ENCODE measurements at regions not wholly inside any gene's neighbourhood (a gene's known extent, or its start where the extent isn't known, plus 50 kb on each side); places are given as distances from the start of the nearest gene placed in this dataset.

GRCh38 chr10:111756217-111757061 lies 427.1 kb downstream of the GPAM start:
- H3K27me3 ChIP-seq (ENCODE audit: control insufficient read depth, insufficient read depth, low read length), result no peaks in the 10 kb centered on the region
- no peak overlapping the region for H3K27ac Mint-ChIP-seq
- no peak overlapping the region for H3K4me3 Mint-ChIP-seq
- H3K4me3 ChIP-seq (ENCODE audit: low read length), result no peak overlapping the region
- 38% methylated on average over 13 of the region's 14 CpGs for WGBS (ENCODE audit: insufficient coverage)
- no peak for ATAC-seq
- intact Hi-C loops (cut with micrococcal nuclease), result no loop called here
- no peaks in the 10 kb centered on the region for H3K9me3 ChIP-seq (ENCODE audit: control insufficient read depth, insufficient read depth, low read length)
- H3K9me3 Mint-ChIP-seq, result peaks cover 4 to 5% of the 10 kb centered on the region in 2 donors
- TF ChIP-seq CTCF (IDR thresholded peaks at IDR 0.05), result no peak
- H3K27me3 Mint-ChIP-seq (ENCODE audit: low read depth in 2 of 2), result no peaks in the 10 kb centered on the region
- no peaks in the 10 kb centered on the region for H3K4me1 ChIP-seq (ENCODE audit: control insufficient read depth, insufficient read depth, low read length)
- H3K4me1 Mint-ChIP-seq, result no peaks in the 10 kb centered on the region
- H3K36me3 Mint-ChIP-seq, result no peaks in the 10 kb centered on the region
- H3K27ac ChIP-seq (ENCODE audit: low read length), result no peak overlapping the region
- H3K36me3 ChIP-seq (ENCODE audit: control insufficient read depth, insufficient read depth, low read length), result no peaks in the 10 kb centered on the region
- peak in 1 of 2 donors; percentile 10 for DNase-seq

GRCh38 chr10:111758593-111758992 lies 425.0 kb downstream of the GPAM start:
- WGBS (ENCODE audit: insufficient coverage), result 67% methylated on average over 2 of the region's 3 CpGs
- ATAC-seq, result no peak
- Mint-ChIP-seq H3K27ac (no peak overlapping the region), H3K9me3 (peaks cover 4 to 5% of the 10 kb centered on the region in 2 donors), H3K36me3 (no peaks in the 10 kb centered on the region), H3K4me3 (no peak overlapping the region), H3K4me1 (no peaks in the 10 kb centered on the region), H3K27me3 (ENCODE audit: low read depth in 2 of 2) (no peaks in the 10 kb centered on the region)
- no peaks in the 10 kb centered on the region for H3K27me3 ChIP-seq (ENCODE audit: control insufficient read depth, insufficient read depth, low read length)
- DNase-seq, result no peak
- intact Hi-C loops (cut with micrococcal nuclease), result no loop called here
- H3K4me1 ChIP-seq (ENCODE audit: control insufficient read depth, insufficient read depth, low read length), result no peaks in the 10 kb centered on the region
- H3K27ac ChIP-seq (ENCODE audit: low read length), result no peak overlapping the region
- no peaks in the 10 kb centered on the region for H3K9me3 ChIP-seq (ENCODE audit: control insufficient read depth, insufficient read depth, low read length)
- TF ChIP-seq CTCF (IDR thresholded peaks at IDR 0.05), result no peak
- no peak overlapping the region for H3K4me3 ChIP-seq (ENCODE audit: low read length)
- no peaks in the 10 kb centered on the region for H3K36me3 ChIP-seq (ENCODE audit: control insufficient read depth, insufficient read depth, low read length)

DNA sequence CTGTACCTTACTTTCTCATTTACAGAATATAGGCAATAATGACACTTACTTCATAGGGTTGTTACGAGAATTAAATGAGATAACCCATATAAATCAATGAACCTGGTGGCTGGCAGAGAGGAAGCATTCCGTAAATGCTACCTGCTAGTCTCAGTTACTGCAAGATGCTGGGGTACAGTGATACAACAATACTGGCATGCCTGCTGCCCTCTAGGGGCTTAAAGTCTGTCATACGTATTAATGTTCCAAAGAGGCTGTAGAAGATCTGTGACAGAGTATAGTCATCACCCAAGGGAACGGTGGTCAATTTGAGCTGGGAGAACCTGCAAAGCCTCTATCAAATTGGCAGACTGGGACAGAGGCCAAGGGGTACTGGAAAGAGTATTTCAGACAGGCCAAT lies 421.5 kb downstream of the GPAM start:
- Mint-ChIP-seq H3K9me3 (peaks cover 4 to 5% of the 10 kb centered on the region in 2 donors), H3K4me3 (no peak overlapping the region), H3K36me3 (no peaks in the 10 kb centered on the region), H3K4me1 (no peaks in the 10 kb centered on the region), H3K27me3 (ENCODE audit: low read depth in 2 of 2) (no peaks in the 10 kb centered on the region), H3K27ac (no peak overlapping the region)
- DNase-seq, result no peak
- Histone ChIP-seq H3K9me3 (ENCODE audit: control insufficient read depth, insufficient read depth, low read length) (no peaks in the 10 kb centered on the region), H3K4me3 (ENCODE audit: low read length) (no peak overlapping the region), H3K27ac (ENCODE audit: low read length) (no peak overlapping the region), H3K36me3 (ENCODE audit: control insufficient read depth, insufficient read depth, low read length) (no peaks in the 10 kb centered on the region), H3K4me1 (ENCODE audit: control insufficient read depth, insufficient read depth, low read length) (no peaks in the 10 kb centered on the region), H3K27me3 (ENCODE audit: control insufficient read depth, insufficient read depth, low read length) (no peaks in the 10 kb centered on the region)
- no peak for TF ChIP-seq CTCF (IDR thresholded peaks at IDR 0.05)
- WGBS (ENCODE audit: insufficient coverage), result 91% methylated on average over 4 of the region's 4 CpGs
- intact Hi-C loops (cut with micrococcal nuclease), result no loop called here
- ATAC-seq, result no peak

DNA sequence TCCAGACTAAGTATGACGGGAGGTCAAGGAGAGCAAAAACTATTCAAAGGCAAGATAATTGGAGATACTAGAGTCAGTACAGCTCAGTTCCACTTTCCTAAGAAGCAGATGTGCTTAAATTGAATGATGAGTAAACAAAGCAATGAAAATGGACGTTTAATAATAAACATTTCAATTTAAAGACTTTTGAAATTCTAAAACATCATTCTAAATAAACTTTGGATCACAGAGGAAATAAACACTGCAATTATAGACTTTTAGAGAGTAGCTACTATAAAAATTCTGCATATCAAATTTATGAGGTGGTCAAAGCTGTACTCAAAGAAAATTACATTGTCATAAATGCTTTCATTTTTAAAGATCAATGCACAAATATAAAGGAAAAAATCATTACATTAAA lies 418.3 kb downstream of the GPAM start:
- WGBS (ENCODE audit: insufficient coverage), result 100% methylated on average over 1 of the region's 2 CpGs
- no peak overlapping the region for H3K27ac ChIP-seq (ENCODE audit: low read length)
- ATAC-seq (no peak), DNase-seq (no peak)
- H3K27me3 Mint-ChIP-seq (ENCODE audit: low read depth in 2 of 2), result no peaks in the 10 kb centered on the region
- TF ChIP-seq CTCF (IDR thresholded peaks at IDR 0.05), result no peak
- H3K27me3 ChIP-seq (ENCODE audit: control insufficient read depth, insufficient read depth, low read length), result no peaks in the 10 kb centered on the region
- H3K4me3 Mint-ChIP-seq, result no peak overlapping the region
- H3K4me1 Mint-ChIP-seq, result no peaks in the 10 kb centered on the region
- no peak overlapping the region for H3K27ac Mint-ChIP-seq
- H3K36me3 Mint-ChIP-seq, result no peaks in the 10 kb centered on the region
- peaks cover 0 to 5% of the 10 kb centered on the region in 2 donors for H3K9me3 Mint-ChIP-seq
- no peaks in the 10 kb centered on the region for H3K36me3 ChIP-seq (ENCODE audit: control insufficient read depth, insufficient read depth, low read length)
- H3K4me1 ChIP-seq (ENCODE audit: control insufficient read depth, insufficient read depth, low read length), result no peaks in the 10 kb centered on the region
- no peaks in the 10 kb centered on the region for H3K9me3 ChIP-seq (ENCODE audit: control insufficient read depth, insufficient read depth, low read length)
- intact Hi-C loops (cut with micrococcal nuclease), result no loop called here
- H3K4me3 ChIP-seq (ENCODE audit: low read length), result no peak overlapping the region
